ENCODE measurements at regions not wholly inside any gene's neighbourhood (a gene's known extent, or its start where the extent isn't known, plus 50 kb on each side); places are given as distances from the start of the nearest gene placed in this dataset.

DNA sequence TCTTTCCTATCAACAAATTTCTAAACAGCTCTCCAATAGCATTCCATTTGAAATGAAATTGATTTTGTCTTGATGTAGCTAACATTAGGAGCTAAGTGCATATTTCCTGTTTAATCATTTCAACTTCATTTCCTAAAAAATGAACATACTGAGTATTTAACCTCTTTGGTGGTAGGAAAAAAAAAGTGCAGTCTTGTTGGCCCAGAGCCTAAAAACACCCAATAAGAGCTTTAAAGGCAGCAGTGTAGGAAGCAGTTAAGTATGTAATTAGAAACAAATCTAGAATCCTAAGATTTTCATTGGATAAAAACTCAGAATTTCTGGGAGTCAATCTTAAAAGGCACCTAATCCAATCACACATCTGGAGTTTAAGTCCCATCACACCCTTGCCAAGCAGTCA, 71.0 kb upstream of the RBMS1 start:
- TF ChIP-seq, protein P1, sequence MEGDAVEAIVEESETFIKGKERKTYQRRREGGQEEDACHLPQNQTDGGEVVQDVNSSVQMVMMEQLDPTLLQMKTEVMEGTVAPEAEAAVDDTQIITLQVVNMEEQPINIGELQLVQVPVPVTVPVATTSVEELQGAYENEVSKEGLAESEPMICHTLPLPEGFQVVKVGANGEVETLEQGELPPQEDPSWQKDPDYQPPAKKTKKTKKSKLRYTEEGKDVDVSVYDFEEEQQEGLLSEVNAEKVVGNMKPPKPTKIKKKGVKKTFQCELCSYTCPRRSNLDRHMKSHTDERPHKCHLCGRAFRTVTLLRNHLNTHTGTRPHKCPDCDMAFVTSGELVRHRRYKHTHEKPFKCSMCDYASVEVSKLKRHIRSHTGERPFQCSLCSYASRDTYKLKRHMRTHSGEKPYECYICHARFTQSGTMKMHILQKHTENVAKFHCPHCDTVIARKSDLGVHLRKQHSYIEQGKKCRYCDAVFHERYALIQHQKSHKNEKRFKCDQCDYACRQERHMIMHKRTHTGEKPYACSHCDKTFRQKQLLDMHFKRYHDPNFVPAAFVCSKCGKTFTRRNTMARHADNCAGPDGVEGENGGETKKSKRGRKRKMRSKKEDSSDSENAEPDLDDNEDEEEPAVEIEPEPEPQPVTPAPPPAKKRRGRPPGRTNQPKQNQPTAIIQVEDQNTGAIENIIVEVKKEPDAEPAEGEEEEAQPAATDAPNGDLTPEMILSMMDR (IDR thresholded peaks at IDR 0.05) = no peak

DNA sequence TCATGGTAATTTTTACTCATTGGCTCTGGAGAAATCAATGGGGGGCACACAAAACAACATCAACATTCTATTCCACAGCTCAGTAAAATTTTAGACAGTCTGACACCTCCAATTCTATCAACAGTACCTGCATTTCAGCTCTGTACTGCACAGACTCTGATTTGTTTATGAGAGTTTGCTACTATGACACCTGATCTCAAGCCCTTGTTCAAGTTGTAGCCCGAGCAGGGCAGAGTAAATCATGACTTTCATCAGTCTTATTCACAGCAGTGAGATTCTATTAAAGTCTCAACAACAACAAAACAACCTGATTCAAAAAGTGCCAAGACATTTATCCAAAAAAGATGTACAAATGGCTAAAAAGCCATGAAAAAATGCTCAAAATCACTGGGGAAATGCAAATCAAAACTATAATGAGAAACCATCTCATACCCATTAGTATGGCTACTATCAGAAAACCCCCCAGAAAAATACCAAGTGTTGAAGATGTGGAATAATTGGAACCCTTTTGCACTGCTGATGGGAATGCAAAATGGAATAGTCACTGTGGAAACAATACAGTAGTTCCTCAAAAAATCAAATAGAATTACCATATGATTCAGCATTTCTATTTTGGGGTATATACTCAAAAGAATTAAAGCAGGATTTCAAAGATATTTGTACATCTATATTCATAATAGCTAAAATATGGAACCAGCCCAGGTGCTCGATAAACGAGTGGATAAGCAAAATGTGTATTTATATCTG, 71.7 kb upstream of the RBMS1 start:
- TF ChIP-seq, protein P1 (IDR thresholded peaks at IDR 0.05) = no peak

DNA sequence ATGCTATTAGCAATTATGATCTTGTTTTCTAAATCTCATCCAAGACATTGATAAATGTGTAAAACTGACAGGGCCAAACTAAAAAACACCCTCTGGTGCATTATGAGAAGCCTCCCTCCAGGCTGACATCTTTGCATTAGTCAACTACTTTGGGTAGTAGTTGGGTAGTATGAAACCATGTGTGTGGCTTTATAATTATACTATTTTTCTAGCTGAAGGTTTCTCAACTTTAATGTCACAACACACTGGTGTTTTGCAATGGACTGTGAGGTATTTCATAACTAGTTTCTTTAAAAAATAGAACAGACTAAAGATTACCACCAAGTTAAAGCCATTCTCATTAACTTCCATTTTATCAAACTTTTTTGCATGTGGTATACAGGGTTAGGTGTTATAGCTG, 73.1 kb upstream of the RBMS1 start:
- TF ChIP-seq, protein P1 (IDR thresholded peaks at IDR 0.05) = no peak

DNA sequence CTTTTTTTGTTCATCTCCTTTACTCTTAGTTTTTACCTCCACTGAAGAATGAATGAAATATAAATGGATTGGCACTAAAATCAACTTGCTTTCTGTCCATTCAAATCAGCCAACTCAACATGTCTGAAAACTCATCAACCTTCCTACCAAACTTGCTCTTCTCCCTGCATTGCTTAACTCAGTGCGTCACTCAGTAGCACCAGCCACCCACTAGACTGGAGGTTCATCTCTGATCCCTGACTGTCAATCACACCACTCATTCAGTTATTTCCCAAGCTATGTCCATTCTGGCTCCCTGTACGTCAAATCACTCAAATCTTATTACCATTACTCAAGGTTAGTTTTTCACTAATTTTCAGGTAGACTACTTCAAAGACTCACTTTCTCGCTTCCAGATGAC, 75.2 kb upstream of the RBMS1 start:
- TF ChIP-seq, protein P1 (IDR thresholded peaks at IDR 0.05) = no peak

DNA sequence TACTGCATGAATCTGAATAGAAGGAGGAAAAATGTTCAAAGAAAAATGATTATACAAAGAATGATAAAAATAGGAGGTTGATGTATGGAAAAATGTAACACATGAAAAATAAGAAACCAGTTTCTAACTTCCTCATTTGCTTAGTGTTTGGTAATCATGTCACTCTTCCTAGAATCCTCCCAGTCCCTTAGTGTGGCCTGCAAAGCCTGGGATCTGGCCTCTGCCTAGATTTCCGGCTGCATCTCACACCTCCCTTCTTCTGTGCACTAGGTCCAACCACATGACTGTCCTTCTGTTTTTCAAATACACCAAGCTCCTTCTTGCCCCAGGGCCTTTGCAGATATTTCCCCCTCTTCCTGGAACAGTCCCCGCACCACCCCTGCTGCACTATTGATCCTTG, 76.8 kb upstream of the RBMS1 start:
- TF ChIP-seq, protein P1 (IDR thresholded peaks at IDR 0.05) = no peak

DNA sequence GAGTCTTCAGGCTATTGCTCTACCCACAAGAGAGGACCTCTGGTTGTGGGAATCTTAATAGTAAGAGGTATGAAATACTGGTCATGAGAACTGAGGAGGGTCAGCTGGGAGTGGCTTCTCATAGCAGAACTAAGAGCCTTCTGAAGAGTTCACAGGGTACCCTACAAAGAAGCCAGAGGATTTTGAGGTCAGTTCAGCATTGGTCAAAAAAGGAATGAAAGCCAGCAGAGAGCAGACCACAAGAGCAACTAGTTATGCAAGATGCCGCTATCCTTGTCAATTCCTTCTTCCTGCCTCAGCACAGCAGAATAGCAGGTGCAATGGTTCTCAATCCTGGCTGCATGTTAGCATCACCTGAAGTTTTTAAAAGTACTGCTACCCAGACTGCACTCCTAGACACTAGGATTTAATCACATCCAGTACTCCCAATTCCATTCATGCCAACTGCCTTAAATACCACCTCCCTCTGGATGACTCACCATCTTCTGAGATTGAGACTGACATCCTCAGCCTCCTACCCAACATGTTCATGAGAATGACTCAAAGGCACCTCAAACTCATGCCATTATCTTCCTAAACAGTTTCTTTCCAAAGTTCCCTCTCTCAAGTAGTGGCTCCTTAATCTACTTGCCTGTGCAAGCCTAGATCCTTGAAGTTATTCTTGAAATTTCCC, 81.0 kb upstream of the RBMS1 start:
- TF ChIP-seq, protein P1 (IDR thresholded peaks at IDR 0.05) = no peak

DNA sequence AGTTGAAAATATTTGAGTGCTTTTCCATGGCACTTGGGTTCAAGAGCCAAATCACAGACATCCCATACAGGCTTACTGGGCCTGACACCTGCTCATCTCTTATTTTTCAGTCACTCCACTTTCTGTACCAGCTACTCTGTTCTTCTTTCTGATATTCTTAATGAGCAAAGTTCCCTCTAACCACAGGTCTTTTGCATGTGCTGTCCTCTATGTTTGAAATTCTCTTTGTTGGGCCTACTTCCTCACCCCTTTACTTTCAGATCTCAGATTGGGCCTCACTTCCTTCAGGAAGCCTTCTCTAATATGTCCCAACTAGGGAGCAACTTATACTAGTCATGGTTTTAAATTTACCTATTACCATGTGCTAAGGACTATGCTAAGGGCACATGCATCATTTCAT, 81.8 kb upstream of the RBMS1 start:
- TF ChIP-seq, protein P1 (IDR thresholded peaks at IDR 0.05) = no peak

Data from LNCAP (cell line).